BLaER1 treated with 17β-estradiol and CSF1 and Interleukin-3, amounts not matched to agents 10 nM and 100 nM (cell line): ENCODE measurements at regions not wholly inside any gene's neighbourhood (a gene's known extent, or its start where the extent isn't known, plus 50 kb on each side); places are given as distances from the start of the nearest gene placed in this dataset.

ENCODE experiments used
- H3K27ac ChIP-seq, 11 experiments: shearing (Covaris generic); formaldehyde crosslinking; 2 replicates each; pipeline ENCODE4 v1.8.1; 2022
- H3K27me3 ChIP-seq, 11 experiments: shearing (Covaris generic); formaldehyde crosslinking; 2 replicates each; pipeline ENCODE4 v1.8.1; 2022
- H3K36me3 ChIP-seq, 11 experiments: shearing (Covaris generic); formaldehyde crosslinking; 2 replicates each; pipeline ENCODE4 v1.8.1; 2022
- H3K4me1 ChIP-seq, 10 experiments: shearing (Covaris generic); formaldehyde crosslinking; 2 replicates each; pipeline ENCODE4 v1.8.1; 2022
- H3K4me2 ChIP-seq, 11 experiments: shearing (Covaris generic); formaldehyde crosslinking; 2 replicates each; pipeline ENCODE4 v1.8.1; 2022
- H3K4me3 ChIP-seq, 10 experiments: shearing (Covaris generic); formaldehyde crosslinking; 2 replicates each; pipeline ENCODE4 v1.8.1; 2022
- H3K9ac ChIP-seq, 11 experiments: shearing (Covaris generic); formaldehyde crosslinking; 2 replicates each; pipeline ENCODE4 v1.8.1; 2022
- H3K9me3 ChIP-seq, 11 experiments: shearing (Covaris generic); formaldehyde crosslinking; replicated peaks in 1 of 11; 2 replicates each; pipeline ENCODE4 v1.8.1; 2022
- H4K20me1 ChIP-seq, 11 experiments: shearing (Covaris generic); formaldehyde crosslinking; 2 replicates each; pipeline ENCODE4 v1.8.1; 2022
- Cebpa-rat ChIP-seq, 11 experiments: shearing (Covaris generic); IDR thresholded peaks; 2 replicates each; pipeline ENCODE4 v1.8.1; 2022

DNA sequence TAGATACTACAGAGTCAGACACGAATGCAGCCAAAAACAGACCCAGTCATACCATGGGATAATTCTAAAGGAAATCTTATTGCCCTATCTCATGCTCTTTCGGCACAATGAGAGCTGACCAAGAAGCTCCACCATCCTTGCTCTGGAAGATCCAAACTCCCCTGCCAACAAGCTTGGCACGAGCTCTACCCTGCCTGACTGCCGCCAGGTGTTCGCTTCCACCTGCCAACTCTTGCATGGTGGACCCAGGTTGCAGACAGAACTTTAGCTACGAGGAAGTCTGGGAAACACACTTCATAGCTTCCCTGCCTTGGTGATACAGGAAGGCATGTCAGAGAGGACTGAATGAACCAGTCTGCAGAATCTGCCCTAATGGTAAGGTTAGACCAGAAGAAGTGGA is 355.0 kb downstream of the DRD1 start:
- H3K4me3 ChIP-seq: no peak overlapping the region
- TF ChIP-seq Cebpa-rat (IDR thresholded peaks at IDR 0.05): no peak
- H4K20me1 ChIP-seq: no peaks in the 10 kb centered on the region
- H3K27ac ChIP-seq: no peak overlapping the region
- no peaks in the 10 kb centered on the region for H3K27me3 ChIP-seq
- H3K9ac ChIP-seq: no peak overlapping the region
- peaks cover 0 to 5% (median 0%) of the 10 kb centered on the region in 10 experiments; a peak in 1 of 20 replicates for H3K4me1 ChIP-seq
- no peaks in the 10 kb centered on the region for H3K36me3 ChIP-seq
- no peaks in the 10 kb centered on the region for H3K9me3 ChIP-seq
- no peak overlapping the region for H3K4me2 ChIP-seq

DNA sequence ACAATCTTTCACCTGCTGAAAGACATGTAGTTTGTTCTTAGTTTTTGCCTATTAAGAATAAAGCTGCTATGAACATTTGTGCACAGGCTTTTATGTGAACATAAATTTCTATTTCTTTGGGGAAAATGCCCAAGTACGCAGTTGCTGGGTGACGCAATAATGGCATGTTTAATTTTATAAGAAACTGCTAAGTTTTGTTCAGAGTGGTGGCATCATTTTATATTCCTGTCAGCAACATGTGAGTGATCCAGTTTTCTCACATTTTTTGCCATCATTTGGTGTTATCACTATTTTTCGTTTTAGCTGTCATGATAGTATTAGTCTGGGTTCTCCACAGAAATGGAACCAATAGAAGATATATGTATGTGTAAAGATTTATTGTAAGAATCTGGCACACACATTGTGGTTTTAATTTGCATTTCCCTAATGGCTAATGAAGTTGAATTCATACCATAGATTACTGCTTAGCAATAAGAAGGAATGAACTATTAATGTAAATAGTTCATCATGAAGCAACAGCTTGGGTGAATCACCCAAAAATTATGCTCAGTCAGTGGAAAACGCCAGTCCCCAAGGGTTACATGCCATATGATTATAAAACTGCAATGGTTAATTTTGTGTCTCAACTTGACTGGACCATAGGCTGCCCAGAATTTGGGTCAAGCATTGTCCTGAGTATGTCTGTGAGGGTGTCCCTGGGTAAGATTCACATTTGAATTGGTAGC is 358.6 kb downstream of the MSX2 start:
- 0 out of 22 replicates have a peak, but pooled peaks of 1 of the 11 experiments have one; percentile 32 for TF ChIP-seq Cebpa-rat (IDR thresholded peaks at IDR 0.05)
- H4K20me1 ChIP-seq: no peaks in the 10 kb centered on the region
- H3K4me3 ChIP-seq: no peak overlapping the region
- H3K27me3 ChIP-seq: no peaks in the 10 kb centered on the region
- no peaks in the 10 kb centered on the region for H3K36me3 ChIP-seq
- no peak overlapping the region for H3K27ac ChIP-seq
- no peaks in the 10 kb centered on the region for H3K4me1 ChIP-seq
- H3K4me2 ChIP-seq: no peak overlapping the region
- no peak overlapping the region for H3K9ac ChIP-seq
- no peaks in the 10 kb centered on the region for H3K9me3 ChIP-seq

DNA sequence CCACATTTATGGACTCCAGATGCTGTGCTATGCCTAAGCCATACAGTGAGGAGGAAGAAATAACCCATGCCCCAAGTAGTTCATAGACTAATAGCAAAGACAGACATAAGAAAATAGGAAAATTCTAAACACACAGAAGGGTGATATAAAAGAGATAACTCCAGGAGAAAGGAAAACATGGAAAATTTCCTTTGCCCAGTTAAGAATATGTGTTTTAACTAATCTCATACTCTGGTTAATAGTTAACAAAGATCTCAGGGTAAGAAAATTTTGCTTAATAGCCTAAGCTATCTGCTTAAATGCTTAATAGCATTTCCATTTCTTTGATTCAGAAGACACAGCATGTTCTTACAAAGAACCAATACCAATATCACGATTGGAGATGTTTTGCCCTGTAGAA is 358.0 kb downstream of the MSX2 start:
- Histone ChIP-seq H3K4me1 (no peaks in the 10 kb centered on the region), H3K9me3 (no peaks in the 10 kb centered on the region), H3K9ac (no peak overlapping the region), H3K27ac (no peak overlapping the region), H3K4me2 (no peak overlapping the region), H3K4me3 (no peak overlapping the region), H3K27me3 (no peaks in the 10 kb centered on the region), H3K36me3 (no peaks in the 10 kb centered on the region), H4K20me1 (no peaks in the 10 kb centered on the region)
- no peak for TF ChIP-seq Cebpa-rat (IDR thresholded peaks at IDR 0.05)

DNA sequence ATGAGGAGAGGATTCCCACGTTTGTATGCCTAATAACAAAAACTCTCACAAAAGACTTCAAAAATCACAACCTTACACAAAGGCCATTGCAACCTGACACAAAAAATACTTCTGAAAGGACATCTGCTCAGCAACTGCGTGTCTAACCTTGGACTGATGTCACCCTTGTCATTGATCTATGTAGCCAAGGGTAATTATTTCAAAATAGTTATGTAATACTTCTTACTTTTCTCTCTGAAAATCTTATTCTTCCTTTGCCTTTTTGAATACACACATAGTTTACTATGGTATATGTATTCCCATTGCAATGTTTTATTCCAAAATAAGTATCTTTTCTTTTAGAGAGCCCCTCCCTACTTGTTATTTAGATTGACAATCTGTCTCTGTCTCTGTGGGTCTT is 355.3 kb downstream of the MSX2 start:
- no peaks in the 10 kb centered on the region for H3K4me1 ChIP-seq
- H3K27ac ChIP-seq: no peak overlapping the region
- H3K4me3 ChIP-seq: no peak overlapping the region
- H3K9ac ChIP-seq: no peak overlapping the region
- no peaks in the 10 kb centered on the region for H4K20me1 ChIP-seq
- no peak for TF ChIP-seq Cebpa-rat (IDR thresholded peaks at IDR 0.05)
- H3K4me2 ChIP-seq: no peak overlapping the region
- H3K27me3 ChIP-seq: no peaks in the 10 kb centered on the region
- peaks cover 10 to 17% (median 16%) of the 10 kb centered on the region in 11 experiments for H3K9me3 ChIP-seq
- no peaks in the 10 kb centered on the region; a peak in 1 of 22 replicates for H3K36me3 ChIP-seq

DNA sequence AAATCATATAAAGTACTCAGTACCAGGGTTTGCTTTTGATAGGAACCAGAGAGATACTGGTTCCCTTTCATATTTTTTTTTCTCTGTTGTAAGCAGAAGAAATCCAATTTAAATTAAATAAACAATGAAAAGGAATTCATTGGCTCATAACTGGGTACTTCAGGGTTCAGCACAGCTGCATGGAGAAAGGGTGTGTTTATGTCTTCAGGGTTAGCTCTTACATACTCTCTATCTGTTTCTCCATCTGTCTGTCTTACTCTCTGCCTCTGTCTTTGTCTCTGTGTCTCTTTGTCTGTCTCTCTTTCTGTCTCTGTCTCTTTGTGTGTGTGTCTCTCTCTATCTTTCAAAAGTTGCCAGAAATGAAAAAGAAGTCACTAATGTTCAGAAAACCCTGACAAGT is 345.9 kb downstream of the MSX2 start:
- no peak overlapping the region for H3K4me3 ChIP-seq
- no peaks in the 10 kb centered on the region for H4K20me1 ChIP-seq
- no peak overlapping the region for H3K27ac ChIP-seq
- no peaks in the 10 kb centered on the region; a peak in 1 of 22 replicates for H3K36me3 ChIP-seq
- peaks cover 8 to 23% (median 14%) of the 10 kb centered on the region in 11 experiments for H3K9me3 ChIP-seq
- no peaks in the 10 kb centered on the region for H3K27me3 ChIP-seq
- no peak overlapping the region for H3K4me2 ChIP-seq
- no peak for TF ChIP-seq Cebpa-rat (IDR thresholded peaks at IDR 0.05)
- peaks cover 0 to 6% (median 0%) of the 10 kb centered on the region in 10 experiments; a peak in 1 of 20 replicates for H3K4me1 ChIP-seq
- no peak overlapping the region for H3K9ac ChIP-seq

DNA sequence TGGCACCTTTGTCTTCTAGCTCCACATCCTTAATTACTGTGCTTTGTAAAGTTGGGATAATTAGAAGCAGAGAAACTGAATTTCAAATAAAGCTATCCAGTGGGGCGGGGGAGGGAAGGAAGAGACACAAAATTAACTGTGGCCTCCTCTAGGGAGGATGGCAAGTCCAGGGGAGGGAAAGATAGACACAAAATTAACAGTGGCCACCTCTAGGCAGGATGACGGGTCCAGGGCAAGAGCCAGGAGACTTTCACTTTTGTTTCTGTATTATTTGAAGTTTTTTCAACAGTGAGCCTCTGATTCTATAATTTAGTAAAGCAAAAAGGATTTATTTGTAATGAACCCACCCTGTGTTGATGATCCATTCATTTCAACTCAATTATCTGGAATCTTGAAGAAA is 335.9 kb downstream of the MSX2 start:
- TF ChIP-seq Cebpa-rat (IDR thresholded peaks at IDR 0.05): no peak
- Histone ChIP-seq H3K9me3 (no peaks in the 10 kb centered on the region), H4K20me1 (no peaks in the 10 kb centered on the region), H3K27ac (peak overlapping the region in 1 of 11 experiments; percentile 53; a peak in 1 of 22 replicates), H3K4me2 (peak overlapping the region; percentile 33 to 75 (median 61)), H3K9ac (peak overlapping the region in 2 of 11 experiments; percentile 5 to 52; a peak in 3 of 22 replicates), H3K36me3 (no peaks in the 10 kb centered on the region), H3K27me3 (peaks cover 0 to 18% (median 8%) of the 10 kb centered on the region in 11 experiments; a peak in 11 of 22 replicates), H3K4me1 (peaks cover 0 to 12% (median 9%) of the 10 kb centered on the region in 10 experiments; a peak in 12 of 20 replicates), H3K4me3 (peak overlapping the region in 4 of 10 experiments; percentile 10 to 54 (median 27); a peak in 6 of 20 replicates)

DNA sequence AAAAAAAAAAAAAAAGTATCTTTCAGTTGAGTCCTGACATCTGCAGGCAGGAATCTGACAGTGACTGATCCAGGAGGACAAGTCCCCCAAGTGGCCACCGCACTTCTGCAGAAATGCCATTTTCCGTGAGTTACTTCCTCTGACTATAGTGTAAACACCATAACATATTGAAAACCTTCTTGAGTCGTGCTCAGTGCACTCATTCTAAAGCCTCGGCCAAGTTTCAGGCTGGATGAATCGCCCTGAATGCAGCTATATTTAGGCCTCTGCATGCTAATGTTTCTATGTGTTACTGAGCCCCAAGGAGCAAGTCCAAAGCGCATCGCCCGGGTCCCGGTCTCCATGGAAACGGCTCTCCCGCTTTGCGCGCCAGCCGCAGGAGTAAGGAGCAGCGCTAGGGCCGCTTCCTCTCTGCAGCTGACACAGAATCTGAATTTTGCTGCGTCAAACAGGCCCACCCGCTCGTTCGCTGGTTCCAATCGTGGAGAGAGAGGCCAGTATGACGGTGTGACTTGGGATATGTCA is 335.4 kb downstream of the MSX2 start:
- peak overlapping the region in 1 of 11 experiments; percentile 53; a peak in 1 of 22 replicates for H3K27ac ChIP-seq
- H3K4me1 ChIP-seq: peaks cover 0 to 12% (median 9%) of the 10 kb centered on the region in 10 experiments; a peak in 12 of 20 replicates
- peak overlapping the region in 2 of 11 experiments; percentile 5 to 52; a peak in 3 of 22 replicates for H3K9ac ChIP-seq
- H3K36me3 ChIP-seq: no peaks in the 10 kb centered on the region
- H3K4me2 ChIP-seq: peak overlapping the region; percentile 33 to 75 (median 61)
- H3K27me3 ChIP-seq: peaks cover 0 to 18% (median 8%) of the 10 kb centered on the region in 11 experiments; a peak in 11 of 22 replicates
- H4K20me1 ChIP-seq: no peaks in the 10 kb centered on the region
- no peak for TF ChIP-seq Cebpa-rat (IDR thresholded peaks at IDR 0.05)
- H3K9me3 ChIP-seq: no peaks in the 10 kb centered on the region
- peak overlapping the region in 4 of 10 experiments; percentile 10 to 54 (median 27); a peak in 6 of 20 replicates for H3K4me3 ChIP-seq

DNA sequence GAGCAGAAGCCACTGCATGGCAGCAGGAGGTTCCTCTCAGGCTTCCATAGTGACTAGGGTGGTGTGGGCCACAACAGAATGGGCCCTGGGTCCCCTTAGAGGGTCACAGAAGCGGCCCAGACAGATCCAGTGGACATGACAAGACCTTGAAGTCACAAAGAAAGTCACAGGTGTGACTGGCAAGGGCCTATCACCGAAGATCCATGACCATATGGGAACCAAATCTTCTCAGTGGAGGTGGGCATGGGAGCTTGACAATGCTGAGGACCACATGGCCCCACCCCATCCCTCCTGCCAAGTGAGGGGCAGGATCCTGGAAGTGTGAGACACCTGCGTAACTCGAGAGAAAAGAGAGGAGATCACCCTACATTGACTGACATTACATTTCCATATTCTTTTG is 332.4 kb downstream of the MSX2 start:
- no peak overlapping the region for H3K4me3 ChIP-seq
- peaks cover 0 to 18% (median 8%) of the 10 kb centered on the region in 11 experiments; a peak in 11 of 22 replicates for H3K27me3 ChIP-seq
- H3K9me3 ChIP-seq: peaks cover 0 to 8% (median under 1%) of the 10 kb centered on the region in 11 experiments; a peak in 7 of 22 replicates
- no peak overlapping the region for H3K9ac ChIP-seq
- TF ChIP-seq Cebpa-rat (IDR thresholded peaks at IDR 0.05): no peak
- H3K4me1 ChIP-seq: peaks cover 0 to 12% (median 9%) of the 10 kb centered on the region in 10 experiments; a peak in 12 of 20 replicates
- H4K20me1 ChIP-seq: no peaks in the 10 kb centered on the region
- H3K4me2 ChIP-seq: no peak overlapping the region
- H3K27ac ChIP-seq: no peak overlapping the region
- H3K36me3 ChIP-seq: no peaks in the 10 kb centered on the region

DNA sequence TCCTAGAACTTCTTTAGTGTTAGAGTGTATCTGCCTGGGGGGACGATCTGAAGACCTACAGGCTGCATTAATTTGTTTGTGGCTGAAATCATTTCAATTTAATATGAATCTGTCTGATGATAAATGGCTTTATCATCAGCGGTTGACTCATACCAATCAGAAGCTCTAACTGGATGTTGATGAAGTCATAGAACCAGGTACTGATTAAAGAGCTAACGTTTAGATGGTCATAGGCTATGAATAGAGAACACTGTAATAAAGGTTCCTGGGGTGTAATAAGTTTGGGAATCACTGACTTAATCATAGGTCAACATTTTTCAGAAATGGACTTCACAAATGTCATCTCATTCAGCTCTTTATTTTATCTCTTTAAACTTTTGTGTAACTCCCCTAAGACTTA is 329.9 kb downstream of the MSX2 start:
- Histone ChIP-seq H3K9me3 (peaks cover 0 to 16% (median 9%) of the 10 kb centered on the region in 11 experiments; a peak in 9 of 22 replicates), H4K20me1 (no peaks in the 10 kb centered on the region), H3K27me3 (peaks cover 0 to 6% (median under 1%) of the 10 kb centered on the region in 11 experiments; a peak in 8 of 22 replicates), H3K36me3 (no peaks in the 10 kb centered on the region), H3K4me3 (no peak overlapping the region), H3K9ac (no peak overlapping the region), H3K4me1 (no peaks in the 10 kb centered on the region), H3K27ac (no peak overlapping the region), H3K4me2 (no peak overlapping the region)
- TF ChIP-seq Cebpa-rat (IDR thresholded peaks at IDR 0.05): no peak
